ENCODE measurements at regions not wholly inside any gene's neighbourhood (a gene's known extent, or its start where the extent isn't known, plus 50 kb on each side); places are given as distances from the start of the nearest gene placed in this dataset.

- no peaks in the 10 kb centered on the region for H3K9me3 ChIP-seq
- intact Hi-C loops (cut with DNase I), result loop anchor here in 1 of 3 donors (10.0 kb wide), 1 partner anchor 348 kb away; no protein-coding TSS in a partner anchor
- H3K27me3 ChIP-seq, result no peaks in the 10 kb centered on the region
- no peaks in the 10 kb centered on the region for H3K4me1 ChIP-seq
- no peaks in the 10 kb centered on the region for H3K36me3 ChIP-seq
- DNase-seq, result no peak
- ATAC-seq, result no peak
- TF ChIP-seq CTCF (IDR thresholded peaks at IDR 0.05), result no peak
- no peak overlapping the region for H3K27ac ChIP-seq
- FAIRE-seq, result no peak
- WGBS, 2 donors, result 84 to 91% methylated on average over 7 of the region's 7 CpGs
- no peak overlapping the region for H3K4me3 ChIP-seq
These were observed 165.6 kb upstream of the NABP1 start for GRCh38 chr2:191512216-191512835.

GRCh38 chr2:191512874-191513273, 165.1 kb upstream of the NABP1 start:
- Histone ChIP-seq H3K4me3 (no peak overlapping the region), H3K36me3 (no peaks in the 10 kb centered on the region), H3K27ac (no peak overlapping the region), H3K4me1 (no peaks in the 10 kb centered on the region), H3K27me3 (no peaks in the 10 kb centered on the region), H3K9me3 (no peaks in the 10 kb centered on the region)
- FAIRE-seq (no peak), ATAC-seq (no peak), DNase-seq (no peak)
- WGBS, 2 donors, result 78 to 79% methylated on average over 3 of the region's 3 CpGs
- intact Hi-C loops (cut with DNase I), result loop anchor here in 1 of 3 donors (10.0 kb wide), 1 partner anchor 348 kb away; no protein-coding TSS in a partner anchor
- TF ChIP-seq CTCF (IDR thresholded peaks at IDR 0.05), result no peak

- Histone ChIP-seq H3K4me1 (no peaks in the 10 kb centered on the region), H3K27me3 (no peaks in the 10 kb centered on the region), H3K27ac (no peak overlapping the region), H3K36me3 (no peaks in the 10 kb centered on the region), H3K9me3 (no peaks in the 10 kb centered on the region), H3K4me3 (no peak overlapping the region)
- 54% methylated on average over 4 of the region's 4 CpGs for WGBS, 2 donors
- FAIRE-seq, result no peak
- intact Hi-C loops (cut with DNase I), result loop anchor here in 2 of 3 donors (5.0 to 10.0 kb wide), 2 partner anchors 347 to 350 kb away; no protein-coding TSS in a partner anchor
- no peak for DNase-seq
- TF ChIP-seq CTCF (IDR thresholded peaks at IDR 0.05), result no peak
- ATAC-seq, result no peak
These were observed 163.3 kb upstream of the NABP1 start for GRCh38 chr2:191514613-191515012.

- Histone ChIP-seq H3K4me1 (no peaks in the 10 kb centered on the region), H3K36me3 (no peaks in the 10 kb centered on the region), H3K9me3 (no peaks in the 10 kb centered on the region), H3K27me3 (no peaks in the 10 kb centered on the region), H3K27ac (no peak overlapping the region), H3K4me3 (no peak overlapping the region)
- TF ChIP-seq CTCF (IDR thresholded peaks at IDR 0.05), result no peak
- ATAC-seq (no peak), DNase-seq (no peak), FAIRE-seq (no peak)
- intact Hi-C loops (cut with DNase I), result loop anchor here in 2 of 3 donors (5.0 to 10.0 kb wide), 2 partner anchors 348 to 351 kb away; no protein-coding TSS in a partner anchor
- WGBS, 2 donors, result 69 to 78% methylated on average over 3 of the region's 3 CpGs
These were observed 162.4 kb upstream of the NABP1 start for GRCh38 chr2:191515551-191515950.

GRCh38 chr2:191516260-191516659, 161.7 kb upstream of the NABP1 start:
- Histone ChIP-seq H3K27me3 (no peaks in the 10 kb centered on the region), H3K27ac (no peak overlapping the region), H3K4me3 (no peak overlapping the region), H3K36me3 (no peaks in the 10 kb centered on the region), H3K4me1 (no peaks in the 10 kb centered on the region), H3K9me3 (no peaks in the 10 kb centered on the region)
- no peak for TF ChIP-seq CTCF (IDR thresholded peaks at IDR 0.05)
- intact Hi-C loops (cut with DNase I), result loop anchor here in 2 of 3 donors (5.0 to 10.0 kb wide), 2 partner anchors 349 to 351 kb away; no protein-coding TSS in a partner anchor
- no peak for DNase-seq
- 67 to 72% methylated on average over 4 of the region's 4 CpGs for WGBS, 2 donors
- no peak for FAIRE-seq
- ATAC-seq, result no peak
